MM.1S (cell line): ENCODE measurements at regions not wholly inside any gene's neighbourhood (a gene's known extent, or its start where the extent isn't known, plus 50 kb on each side); places are given as distances from the start of the nearest gene placed in this dataset.

Experiments used
- DNase-seq: peaks from one replicate; pipeline ENCODE4 v3.0.0-alpha.2; 2015
- H2AFZ ChIP-seq: fragments of 300-600 bp; sonication (generic); 2 replicates; pipeline ENCODE4 v1.6.0; 2016; ENCODE audit warnings: antibody characterized with exemption, low read length
- H3F3A ChIP-seq: fragments of 300-600 bp; sonication (generic); 2 replicates; pipeline ENCODE4 v1.6.1; 2016; ENCODE audit warnings: mild to moderate bottlenecking, antibody characterized with exemption, low read length, moderate library complexity, mixed read lengths; ENCODE audit not compliant: insufficient read depth
- H3K27ac ChIP-seq: fragments of 300-600 bp; sonication (generic); 2 replicates; pipeline ENCODE4 v1.5.1; 2016; ENCODE audit warnings: mild to moderate bottlenecking, low read length
- H3K27me3 ChIP-seq: fragments of 300-600 bp; sonication (generic); replicated peaks from 2 replicates; pipeline ENCODE4 v1.6.0; 2016; ENCODE audit warnings: low read length; ENCODE audit not compliant: insufficient read depth
- H3K36me3 ChIP-seq: fragments of 300-600 bp; sonication (generic); replicated peaks from 2 replicates; pipeline ENCODE4 v1.6.1; 2016; ENCODE audit warnings: mild to moderate bottlenecking, low read length, mixed read lengths; ENCODE audit not compliant: insufficient read depth
- H3K4me1 ChIP-seq: fragments of 300-600 bp; sonication (generic); 2 replicates; pipeline ENCODE4 v1.6.1; 2016; ENCODE audit warnings: low read length, mixed read lengths
- H3K4me2 ChIP-seq: fragments of 300-600 bp; sonication (generic); 2 replicates; pipeline ENCODE4 v1.6.0; 2016; ENCODE audit warnings: low read depth, low read length
- H3K4me3 ChIP-seq: fragments of 300-600 bp; sonication (generic); 2 replicates; pipeline ENCODE4 v1.5.1; 2016; ENCODE audit warnings: low read length, mixed read lengths
- H3K79me2 ChIP-seq: fragments of 300-600 bp; sonication (generic); 2 replicates; pipeline ENCODE4 v1.6.1; 2016; ENCODE audit warnings: mixed run types, low read length, mixed read lengths
- H3K9ac ChIP-seq: fragments of 300-600 bp; sonication (generic); 2 replicates; pipeline ENCODE4 v1.6.1; 2016; ENCODE audit warnings: low read length, mixed read lengths
- H3K9me2 ChIP-seq: fragments of 300-600 bp; sonication (generic); replicated peaks from 2 replicates; pipeline ENCODE4 v1.6.1; 2016; ENCODE audit warnings: mild to moderate bottlenecking, low read length, mixed read lengths; ENCODE audit not compliant: insufficient read depth
- H3K9me3 ChIP-seq: fragments of 300-600 bp; sonication (generic); replicated peaks from 2 replicates; pipeline ENCODE4 v1.6.1; 2016; ENCODE audit warnings: mild to moderate bottlenecking, low read length, mixed read lengths; ENCODE audit not compliant: insufficient read depth
- H4K20me1 ChIP-seq: fragments of 300-600 bp; sonication (generic); 2 replicates; pipeline ENCODE4 v1.6.1; 2016; ENCODE audit warnings: mild to moderate bottlenecking, low read length, moderate library complexity, mixed read lengths; ENCODE audit not compliant: insufficient read depth
- CTCF ChIP-seq: fragments of 300-600 bp; sonication (generic); IDR thresholded peaks from 2 replicates; pipeline ENCODE4 v1.5.1; 2016; ENCODE audit warnings: antibody characterized with exemption, low read length, mixed read lengths
- EZH2 ChIP-seq: fragments of 300-600 bp; sonication (generic); optimal IDR thresholded peaks from 2 replicates; pipeline ENCODE3; 2017; ENCODE audit warnings: low read depth, mild to moderate bottlenecking, antibody characterized with exemption, low read length, mixed read lengths
- EZH2phosphoT487 ChIP-seq: fragments of 300-600 bp; sonication (generic); IDR thresholded peaks from 2 replicates; pipeline ENCODE4 v1.6.1; 2018; ENCODE audit warnings: antibody characterized with exemption, low read length

DNA sequence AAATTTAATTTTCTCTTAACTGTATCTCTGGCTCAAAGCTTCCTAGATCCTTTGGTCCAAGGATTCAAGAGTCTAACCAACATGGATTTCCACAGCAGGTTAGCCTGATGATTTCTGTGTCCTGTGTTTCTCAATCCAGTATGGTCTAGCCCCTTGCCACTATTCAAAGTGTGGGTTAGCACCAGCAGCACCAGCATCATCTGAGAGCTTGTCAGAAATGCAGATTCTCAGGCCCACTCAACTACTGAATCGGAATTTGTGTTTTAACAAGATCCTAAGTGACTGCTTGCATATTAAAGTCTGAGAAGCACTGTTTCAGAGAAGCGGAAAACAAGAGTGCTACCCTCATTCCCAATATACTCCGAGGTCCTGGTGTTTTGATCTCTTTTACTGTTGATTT is 133.8 kb upstream of the PRDM1 start:
- H3K4me1 ChIP-seq: no peaks in the 10 kb centered on the region
- H3K9me3 ChIP-seq: no peaks in the 10 kb centered on the region
- no peak for DNase-seq
- H3K4me2 ChIP-seq: no peak overlapping the region
- no peaks in the 10 kb centered on the region for H3K79me2 ChIP-seq
- no peak overlapping the region for H3K27ac ChIP-seq
- H3K9me2 ChIP-seq: no peaks in the 10 kb centered on the region
- no peak overlapping the region for H2AFZ ChIP-seq
- no peaks in the 10 kb centered on the region for H3F3A ChIP-seq
- no peak overlapping the region for H3K4me3 ChIP-seq
- H4K20me1 ChIP-seq: no peaks in the 10 kb centered on the region
- TF ChIP-seq EZH2phosphoT487: no peak
- H3K9ac ChIP-seq: no peak overlapping the region
- no peaks in the 10 kb centered on the region for H3K27me3 ChIP-seq
- no peaks in the 10 kb centered on the region for H3K36me3 ChIP-seq

DNA sequence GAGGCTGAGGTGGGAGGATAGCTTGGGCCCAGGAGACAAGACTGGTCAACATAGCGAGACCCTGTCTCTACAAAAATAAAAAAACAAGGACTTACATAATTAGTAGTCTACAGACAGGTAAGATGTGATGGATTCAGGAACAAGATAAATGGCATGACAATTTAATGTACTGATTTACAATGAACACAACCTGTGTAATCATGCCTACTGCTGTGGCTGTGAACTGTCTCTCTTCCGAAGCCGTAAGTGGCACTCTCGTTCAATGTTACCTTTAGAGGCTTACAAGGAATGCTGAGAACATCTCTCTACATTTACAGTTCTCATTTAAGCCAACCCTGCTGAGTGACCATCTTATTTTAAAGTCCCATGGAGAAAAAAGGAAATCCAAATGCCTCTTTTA is 134.8 kb upstream of the PRDM1 start:
- H3K27me3 ChIP-seq: no peaks in the 10 kb centered on the region

DNA sequence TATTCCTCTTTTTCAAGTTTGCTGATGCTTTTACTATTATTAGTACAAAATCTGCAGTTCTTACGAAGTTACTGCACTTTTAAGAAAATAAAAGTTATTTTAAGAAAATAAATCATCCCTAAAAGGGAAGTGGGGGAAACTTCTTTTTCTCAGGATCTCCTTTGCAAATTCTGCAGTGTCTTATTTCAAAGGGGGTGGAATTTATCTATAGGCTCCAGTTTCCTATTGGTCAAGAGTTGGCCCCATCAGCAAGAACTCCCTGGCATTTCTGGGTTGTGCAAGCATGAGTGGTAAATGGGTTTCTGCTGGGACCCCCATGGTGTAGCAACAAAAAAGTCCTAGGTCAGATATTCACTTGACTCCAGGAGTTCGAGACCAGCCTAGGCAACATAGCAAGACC is 136.3 kb upstream of the PRDM1 start:
- Histone ChIP-seq H3K27ac (no peak overlapping the region), H3K9ac (no peak overlapping the region), H4K20me1 (no peaks in the 10 kb centered on the region), H3K79me2 (no peaks in the 10 kb centered on the region), H3K4me1 (no peaks in the 10 kb centered on the region), H3K27me3 (no peaks in the 10 kb centered on the region), H2AFZ (no peak overlapping the region), H3F3A (no peaks in the 10 kb centered on the region), H3K4me2 (no peak overlapping the region), H3K9me3 (no peaks in the 10 kb centered on the region), H3K9me2 (no peaks in the 10 kb centered on the region), H3K4me3 (no peak overlapping the region), H3K36me3 (no peaks in the 10 kb centered on the region)
- TF ChIP-seq CTCF (no peak), EZH2 (no peak), EZH2phosphoT487 (no peak)
- no peak for DNase-seq

More for the DNA sequence above, 134.8 kb upstream of the PRDM1 start:
- DNase-seq: no peak
- H3K36me3 ChIP-seq: no peaks in the 10 kb centered on the region
- H2AFZ ChIP-seq: no peak overlapping the region
- no peak for TF ChIP-seq EZH2phosphoT487
- no peak for TF ChIP-seq EZH2
- TF ChIP-seq CTCF: no peak
- no peaks in the 10 kb centered on the region for H3F3A ChIP-seq
- no peaks in the 10 kb centered on the region for H3K9me2 ChIP-seq
- no peaks in the 10 kb centered on the region for H3K4me1 ChIP-seq
- no peak overlapping the region for H3K4me2 ChIP-seq
- no peak overlapping the region for H3K4me3 ChIP-seq
- no peak overlapping the region for H3K27ac ChIP-seq
- no peaks in the 10 kb centered on the region for H3K9me3 ChIP-seq
- H3K9ac ChIP-seq: no peak overlapping the region
- no peaks in the 10 kb centered on the region for H3K79me2 ChIP-seq
- no peaks in the 10 kb centered on the region for H4K20me1 ChIP-seq

DNA sequence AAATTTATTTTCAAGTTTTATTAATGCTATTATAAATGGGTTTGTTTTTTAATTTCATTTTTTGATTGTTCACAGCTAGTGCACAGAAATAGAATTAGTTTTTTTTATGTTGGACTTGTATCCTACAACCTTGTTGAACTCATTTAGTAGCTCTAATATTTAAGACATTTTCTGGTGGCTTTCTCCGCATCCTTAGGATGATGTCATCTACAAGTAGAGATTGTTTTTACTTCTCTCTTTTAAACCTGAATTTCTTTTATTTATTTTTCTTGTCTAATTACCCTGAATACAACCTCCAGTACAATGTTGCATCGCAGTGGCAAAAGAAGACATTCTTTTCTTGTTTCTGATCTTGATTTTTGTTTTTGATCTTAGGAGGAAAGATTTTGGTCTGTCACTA is 142.6 kb upstream of the PRDM1 start:
- DNase-seq: no peak
- Histone ChIP-seq H3K4me2 (no peak overlapping the region), H3K9me3 (no peaks in the 10 kb centered on the region), H2AFZ (no peak overlapping the region), H3K4me3 (no peak overlapping the region), H3K4me1 (no peaks in the 10 kb centered on the region), H3K36me3 (no peaks in the 10 kb centered on the region), H3K9me2 (no peaks in the 10 kb centered on the region), H4K20me1 (no peaks in the 10 kb centered on the region), H3K79me2 (no peaks in the 10 kb centered on the region), H3K27ac (no peak overlapping the region), H3K27me3 (no peaks in the 10 kb centered on the region), H3K9ac (no peak overlapping the region), H3F3A (no peaks in the 10 kb centered on the region)
- no peak for TF ChIP-seq EZH2
- no peak for TF ChIP-seq EZH2phosphoT487
- TF ChIP-seq CTCF: no peak
